ENCODE measurements at regions not wholly inside any gene's neighbourhood (a gene's known extent, or its start where the extent isn't known, plus 50 kb on each side); places are given as distances from the start of the nearest gene placed in this dataset.

GRCh38 chr9:100761276-100761802 lies 183.5 kb downstream of the CAVIN4 start:
- 20 to 35% methylated on average over 1 of the region's 1 CpG for WGBS, 2 donors

GRCh38 chr9:100774326-100774725 lies 196.4 kb downstream of the CAVIN4 start:
- no peaks in the 10 kb centered on the region for H3K36me3 ChIP-seq (ENCODE audit: control insufficient read depth in 4 of 4, insufficient read depth in 4 of 4, low read length in 4 of 4)
- H3K9ac ChIP-seq (ENCODE audit: insufficient read depth in 1 of 2, low read length in 2 of 2), result no peak overlapping the region
- DNase-seq (no peak), ATAC-seq (ENCODE audit: insufficient read depth, low FRiP score) (no peak)
- H3K4me3 ChIP-seq, result no peak overlapping the region
- H3K27ac ChIP-seq (ENCODE audit: low read depth in 1 of 2, low read length in 1 of 2), result no peak overlapping the region
- H3K4me1 ChIP-seq (ENCODE audit: control insufficient read depth in 5 of 5, insufficient read depth in 5 of 5, low read length in 5 of 5), result no peaks in the 10 kb centered on the region
- no peak for TF ChIP-seq CTCF (IDR thresholded peaks at IDR 0.05; ENCODE audit: control extremely low read depth, extremely low read depth)
- no peaks in the 10 kb centered on the region for H3K9me3 ChIP-seq (ENCODE audit: control insufficient read depth in 4 of 4, insufficient read depth in 3 of 4, low read length in 3 of 4)
- no peaks in the 10 kb centered on the region for H3K27me3 ChIP-seq (ENCODE audit: control insufficient read depth in 3 of 3, insufficient read depth in 3 of 3, low read length in 2 of 3)
- 50 to 56% methylated on average over 1 of the region's 1 CpG for WGBS, 2 donors

More at GRCh38 chr9:100761276-100761802, 183.5 kb downstream of the CAVIN4 start:
- no peak for TF ChIP-seq CTCF (IDR thresholded peaks at IDR 0.05; ENCODE audit: control extremely low read depth, extremely low read depth)
- H3K27me3 ChIP-seq (ENCODE audit: control insufficient read depth in 3 of 3, insufficient read depth in 3 of 3, low read length in 2 of 3), result no peaks in the 10 kb centered on the region
- no peak for DNase-seq
- no peaks in the 10 kb centered on the region for H3K36me3 ChIP-seq (ENCODE audit: control insufficient read depth in 4 of 4, insufficient read depth in 4 of 4, low read length in 4 of 4)
- no peak overlapping the region for H3K27ac ChIP-seq (ENCODE audit: low read depth in 1 of 2, low read length in 1 of 2)
- H3K9me3 ChIP-seq (ENCODE audit: control insufficient read depth in 4 of 4, insufficient read depth in 3 of 4, low read length in 3 of 4), result no peaks in the 10 kb centered on the region
- H3K9ac ChIP-seq (ENCODE audit: insufficient read depth in 1 of 2, low read length in 2 of 2), result no peak overlapping the region
- H3K4me3 ChIP-seq, result no peak overlapping the region
- ATAC-seq (ENCODE audit: insufficient read depth, low FRiP score), result no peak
- H3K4me1 ChIP-seq (ENCODE audit: control insufficient read depth in 5 of 5, insufficient read depth in 5 of 5, low read length in 5 of 5), result no peaks in the 10 kb centered on the region

- H3K4me1 ChIP-seq (ENCODE audit: control insufficient read depth in 5 of 5, insufficient read depth in 5 of 5, low read length in 5 of 5), result no peaks in the 10 kb centered on the region
- no peak overlapping the region for H3K4me3 ChIP-seq
- WGBS, 2 donors, result 23 to 50% methylated on average over 1 of the region's 1 CpG
- no peak overlapping the region for H3K27ac ChIP-seq (ENCODE audit: low read depth in 1 of 2, low read length in 1 of 2)
- H3K36me3 ChIP-seq (ENCODE audit: control insufficient read depth in 4 of 4, insufficient read depth in 4 of 4, low read length in 4 of 4), result no peaks in the 10 kb centered on the region
- H3K9me3 ChIP-seq (ENCODE audit: control insufficient read depth in 4 of 4, insufficient read depth in 3 of 4, low read length in 3 of 4), result no peaks in the 10 kb centered on the region
- no peak overlapping the region for H3K9ac ChIP-seq (ENCODE audit: insufficient read depth in 1 of 2, low read length in 2 of 2)
- DNase-seq, result no peak
- no peaks in the 10 kb centered on the region for H3K27me3 ChIP-seq (ENCODE audit: control insufficient read depth in 3 of 3, insufficient read depth in 3 of 3, low read length in 2 of 3)
- no peak for TF ChIP-seq CTCF (IDR thresholded peaks at IDR 0.05; ENCODE audit: control extremely low read depth, extremely low read depth)
- no peak for ATAC-seq (ENCODE audit: insufficient read depth, low FRiP score)
Observed at GRCh38 chr9:100774962-100775361, 197.1 kb downstream of the CAVIN4 start.

GRCh38 chr9:100775912-100776311 lies 198.0 kb downstream of the CAVIN4 start:
- no peak overlapping the region for H3K27ac ChIP-seq (ENCODE audit: low read depth in 1 of 2, low read length in 1 of 2)
- no peak overlapping the region for H3K4me3 ChIP-seq
- no peak for DNase-seq
- TF ChIP-seq CTCF (IDR thresholded peaks at IDR 0.05; ENCODE audit: control extremely low read depth, extremely low read depth), result no peak
- H3K9ac ChIP-seq (ENCODE audit: insufficient read depth in 1 of 2, low read length in 2 of 2), result no peak overlapping the region
- H3K36me3 ChIP-seq (ENCODE audit: control insufficient read depth in 4 of 4, insufficient read depth in 4 of 4, low read length in 4 of 4), result no peaks in the 10 kb centered on the region
- ATAC-seq (ENCODE audit: insufficient read depth, low FRiP score), result no peak
- 89 to 93% methylated on average over 1 of the region's 1 CpG for WGBS, 2 donors
- no peaks in the 10 kb centered on the region for H3K9me3 ChIP-seq (ENCODE audit: control insufficient read depth in 4 of 4, insufficient read depth in 3 of 4, low read length in 3 of 4)
- H3K27me3 ChIP-seq (ENCODE audit: control insufficient read depth in 3 of 3, insufficient read depth in 3 of 3, low read length in 2 of 3), result no peaks in the 10 kb centered on the region
- H3K4me1 ChIP-seq (ENCODE audit: control insufficient read depth in 5 of 5, insufficient read depth in 5 of 5, low read length in 5 of 5), result no peaks in the 10 kb centered on the region
